NCI-H82 treated with DMSO at 0.1 percent for 48 hours (cell line): ENCODE measurements at regions not wholly inside any gene's neighbourhood (a gene's known extent, or its start where the extent isn't known, plus 50 kb on each side); places are given as distances from the start of the nearest gene placed in this dataset.

ENCODE experiments used
- DNase-seq: peaks from one replicate; lab custom pipeline; 2025; ENCODE audit not compliant: unreplicated experiment; lab: John Stamatoyannopoulos, UW

- DNase-seq, result no peak
Observed at GRCh38 chr22:48596111-48596850, 1231.4 kb downstream of the BRD1 start.

- no peak for DNase-seq
Observed at GRCh38 chr22:48595511-48595905, 1232.2 kb downstream of the BRD1 start.

GRCh38 chr22:48594757-48595510, 1232.7 kb downstream of the BRD1 start:
- DNase-seq, result no peak

GRCh38 chr22:48594016-48594756, 1233.5 kb downstream of the BRD1 start:
- no peak for DNase-seq

- no peak for DNase-seq
Observed at GRCh38 chr22:48593551-48593950, 1234.1 kb downstream of the BRD1 start.

GRCh38 chr22:48592931-48593330, 1234.7 kb downstream of the BRD1 start:
- DNase-seq, result no peak

- DNase-seq, result no peak
Observed at GRCh38 chr22:48592488-48592887, 1235.2 kb downstream of the BRD1 start.

- DNase-seq, result no peak
Observed at GRCh38 chr22:48592066-48592345, 1235.7 kb downstream of the BRD1 start.

GRCh38 chr22:48591286-48592065, 1236.2 kb downstream of the BRD1 start:
- no peak for DNase-seq

GRCh38 chr22:48589901-48590300, 1237.8 kb downstream of the BRD1 start:
- DNase-seq, result no peak

- no peak for DNase-seq
Observed at GRCh38 chr22:48588878-48589450, 1238.7 kb downstream of the BRD1 start.

- DNase-seq, result no peak
Observed at GRCh38 chr22:48588151-48588877, 1239.4 kb downstream of the BRD1 start.

GRCh38 chr22:48587236-48587865, 1240.3 kb downstream of the BRD1 start:
- no peak for DNase-seq

- no peak for DNase-seq
Observed at GRCh38 chr22:48586799-48587185, 1240.9 kb downstream of the BRD1 start.

- DNase-seq, result no peak
Observed at GRCh38 chr22:48585916-48586798, 1241.5 kb downstream of the BRD1 start.

GRCh38 chr22:48584170-48584569, 1243.5 kb downstream of the BRD1 start:
- DNase-seq, result no peak

GRCh38 chr22:48581796-48582469, 1245.7 kb downstream of the BRD1 start:
- no peak for DNase-seq

GRCh38 chr22:48581205-48581766, 1246.4 kb downstream of the BRD1 start:
- DNase-seq, result no peak
